HEK293T (cell line): ENCODE measurements at regions not wholly inside any gene's neighbourhood (a gene's known extent, or its start where the extent isn't known, plus 50 kb on each side); places are given as distances from the start of the nearest gene placed in this dataset.

ENCODE experiments used
- CTCF ChIA-PET: fragments of 350-600 bp; formaldehyde crosslinking; extraction: SDS; loops from one replicate; lab custom pipeline; 2021; ENCODE audit warnings: antibody characterized with exemption, inconsistent platforms; lab: Yijun Ruan, JAX
- POLR2A ChIA-PET: fragments of 350-600 bp; formaldehyde crosslinking; extraction: SDS; loops from one replicate; lab custom pipeline; 2020; ENCODE audit warnings: antibody characterized with exemption, inconsistent platforms; lab: Yijun Ruan, JAX
- DNase-seq: peaks from one replicate; pipeline ENCODE4 v3.0.0; 2012; ENCODE audit warnings: mixed read lengths; ENCODE audit errors: extremely low spot score
- ARNT ChIP-seq: fragments of 450-650 bp; IDR thresholded peaks from 2 replicates; pipeline ENCODE4 v1.6.1; 2017; ENCODE audit warnings: mild to moderate bottlenecking
- BHLHE40 ChIP-seq: fragments of 450-650 bp; IDR thresholded peaks from 2 replicates; pipeline ENCODE4 v1.6.1; 2016; ENCODE audit warnings: mild to moderate bottlenecking, moderate library complexity, borderline replicate concordance
- CTBP1 ChIP-seq: fragments of 450-650 bp; IDR thresholded peaks from 2 replicates; pipeline ENCODE4 v1.6.1; 2016; ENCODE audit warnings: borderline replicate concordance
- ELF4 ChIP-seq: fragments of 450-650 bp; IDR thresholded peaks from 2 replicates; pipeline ENCODE4 v1.6.1; 2017; ENCODE audit warnings: antibody characterized with exemption
- FOXA1 ChIP-seq: fragments of 450-650 bp; IDR thresholded peaks from 2 replicates; pipeline ENCODE4 v1.6.1; 2016; ENCODE audit warnings: mild to moderate bottlenecking
- FOXK2 ChIP-seq: fragments of 450-650 bp; IDR thresholded peaks from 2 replicates; pipeline ENCODE4 v1.6.1; 2016; ENCODE audit warnings: mild to moderate bottlenecking
- FOXM1 ChIP-seq: fragments of 450-650 bp; IDR thresholded peaks from 2 replicates; pipeline ENCODE4 v1.6.1; 2017; ENCODE audit warnings: mild to moderate bottlenecking, borderline replicate concordance
- HDGF ChIP-seq: fragments of 450-650 bp; IDR thresholded peaks from 2 replicates; pipeline ENCODE4 v1.6.1; 2017; ENCODE audit warnings: antibody characterized with exemption, borderline replicate concordance
- L3MBTL2 ChIP-seq: fragments of 450-650 bp; conservative IDR thresholded peaks from 2 replicates; pipeline ENCODE4 v1.6.1; 2016; ENCODE audit warnings: mild to moderate bottlenecking
- LEF1 ChIP-seq: fragments of 450-650 bp; IDR thresholded peaks from 2 replicates; pipeline ENCODE4 v1.6.1; 2017; ENCODE audit warnings: mild to moderate bottlenecking, borderline replicate concordance
- NFRKB ChIP-seq: fragments of 450-650 bp; IDR thresholded peaks from 2 replicates; pipeline ENCODE4 v1.6.1; 2016; ENCODE audit warnings: mild to moderate bottlenecking, moderate library complexity
- SP1 ChIP-seq: fragments of 450-650 bp; IDR thresholded peaks from 2 replicates; pipeline ENCODE4 v1.6.1; 2017
- SUZ12 ChIP-seq: fragments of 450-650 bp; IDR thresholded peaks from 2 replicates; pipeline ENCODE4 v1.6.1; 2016; ENCODE audit warnings: mild to moderate bottlenecking
- TARDBP ChIP-seq: fragments of 450-650 bp; IDR thresholded peaks from 2 replicates; pipeline ENCODE4 v1.6.1; 2016
- ZNF384 ChIP-seq: fragments of 450-650 bp; IDR thresholded peaks from 2 replicates; pipeline ENCODE4 v1.6.1; 2016
- TF ChIP-seq, protein P1 (sequence below): fragments of 450-650 bp; IDR thresholded peaks from 2 replicates; pipeline ENCODE4 v1.6.1; 2016

- ChIA-PET POLR2A (no interaction called here), CTCF (no interaction called here)
- DNase-seq, result no peak
- TF ChIP-seq ZNF384, result no peak
- no peak for TF ChIP-seq HDGF
- no peak for TF ChIP-seq CTBP1
- TF ChIP-seq FOXM1, result no peak
- TF ChIP-seq FOXK2, result no peak
- no peak for TF ChIP-seq FOXA1
- no peak for TF ChIP-seq LEF1
- TF ChIP-seq NFRKB, result no peak
- no peak for TF ChIP-seq ARNT
- TF ChIP-seq L3MBTL2, result no peak
- TF ChIP-seq TARDBP, result no peak
- no peak for TF ChIP-seq BHLHE40
- no peak for TF ChIP-seq ELF4
- TF ChIP-seq SP1, result no peak
- TF ChIP-seq, protein P1, sequence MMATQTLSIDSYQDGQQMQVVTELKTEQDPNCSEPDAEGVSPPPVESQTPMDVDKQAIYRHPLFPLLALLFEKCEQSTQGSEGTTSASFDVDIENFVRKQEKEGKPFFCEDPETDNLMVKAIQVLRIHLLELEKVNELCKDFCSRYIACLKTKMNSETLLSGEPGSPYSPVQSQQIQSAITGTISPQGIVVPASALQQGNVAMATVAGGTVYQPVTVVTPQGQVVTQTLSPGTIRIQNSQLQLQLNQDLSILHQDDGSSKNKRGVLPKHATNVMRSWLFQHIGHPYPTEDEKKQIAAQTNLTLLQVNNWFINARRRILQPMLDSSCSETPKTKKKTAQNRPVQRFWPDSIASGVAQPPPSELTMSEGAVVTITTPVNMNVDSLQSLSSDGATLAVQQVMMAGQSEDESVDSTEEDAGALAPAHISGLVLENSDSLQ, result no peak
- TF ChIP-seq SUZ12, result no peak
Measured at GRCh38 chr4:181083757-181084361, 1159.3 kb upstream of the TENM3 start.

DNA sequence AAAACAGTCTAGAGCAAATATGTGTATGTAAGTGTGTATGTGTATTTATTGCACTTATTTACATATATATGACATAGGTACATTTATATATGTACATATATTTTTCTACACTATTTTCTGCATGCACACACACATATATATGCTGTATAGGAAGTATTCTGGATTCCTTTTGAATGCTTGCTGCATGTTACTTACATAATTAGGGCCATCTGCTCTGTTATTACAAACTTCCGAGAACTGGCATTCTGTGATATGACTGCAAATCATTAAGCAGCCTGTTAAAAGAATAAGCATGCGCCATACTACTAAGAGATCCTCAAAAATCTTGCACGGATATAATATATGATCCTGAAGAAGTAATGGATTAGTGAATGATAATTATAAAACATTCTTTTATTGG is 1157.6 kb upstream of the TENM3 start:
- no peak for TF ChIP-seq ELF4
- TF ChIP-seq LEF1, result no peak
- TF ChIP-seq ZNF384, result no peak
- no peak for TF ChIP-seq ARNT
- no peak for TF ChIP-seq NFRKB
- CTCF ChIA-PET, result interaction anchor here (0.5 kb wide), 1 partner anchor 12 kb away, joined by 5 read pairs; no protein-coding TSS in a partner anchor
- POLR2A ChIA-PET, result no interaction called here
- no peak for DNase-seq

DNA sequence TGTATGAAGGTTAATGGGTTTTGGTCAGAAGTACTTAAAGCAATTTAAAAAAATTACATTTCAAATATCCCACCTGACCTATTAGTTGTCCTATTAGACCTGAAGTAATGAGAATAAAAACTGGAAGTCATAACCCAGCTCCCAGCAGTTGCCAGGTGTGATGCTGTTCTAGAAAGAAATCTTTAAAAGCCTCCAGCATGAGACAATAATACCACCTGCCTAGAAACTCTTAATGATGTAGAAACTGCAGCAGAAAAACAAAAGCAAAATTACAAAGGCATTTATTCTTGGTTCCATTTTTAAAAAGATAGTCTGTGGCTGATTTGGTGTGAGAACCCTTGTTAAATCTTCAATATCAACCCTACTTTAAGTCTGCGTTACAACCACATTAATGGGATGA is 1137.7 kb upstream of the TENM3 start:
- TF ChIP-seq FOXM1 (no peak), FOXK2 (no peak), L3MBTL2 (no peak), SUZ12 (no peak), ELF4 (no peak)
- no peak for DNase-seq
- CTCF ChIA-PET, result no interaction called here
- POLR2A ChIA-PET, result no interaction called here

GRCh38 chr4:181106398-181106797 is 1136.8 kb upstream of the TENM3 start:
- ChIA-PET POLR2A (no interaction called here), CTCF (interaction anchor here (0.6 kb wide), 1 partner anchor 133 kb away, joined by 4 read pairs; no protein-coding TSS in a partner anchor)
- TF ChIP-seq CTBP1 (no peak), ARNT (no peak), FOXM1 (no peak), ZNF384 (no peak), LEF1 (no peak), FOXK2 (no peak), L3MBTL2 (no peak)
- TF ChIP-seq, protein P1, result no peak
- no peak for DNase-seq

DNA sequence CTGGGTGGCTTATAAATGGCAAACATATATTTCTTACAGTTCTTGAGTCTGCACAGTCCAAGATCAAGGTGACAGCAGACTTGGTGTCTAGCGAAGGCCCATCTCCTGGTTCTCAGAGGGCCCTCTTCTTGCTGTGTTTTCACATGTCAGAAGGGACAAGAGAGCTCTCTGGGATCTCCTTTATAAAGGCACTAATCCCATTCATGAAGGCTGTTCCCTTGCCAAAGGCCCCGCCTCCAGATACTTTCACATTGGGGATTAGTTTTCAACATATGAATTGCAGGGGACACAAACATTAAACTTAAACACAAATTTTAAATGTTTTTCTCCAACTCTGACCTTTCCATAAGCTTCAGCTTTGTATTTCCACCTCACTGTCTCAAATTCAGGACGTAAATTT is 1135.0 kb upstream of the TENM3 start:
- no peak for TF ChIP-seq L3MBTL2
- TF ChIP-seq ZNF384, result no peak
- TF ChIP-seq TARDBP, result no peak
- no peak for TF ChIP-seq ARNT
- no peak for TF ChIP-seq FOXK2
- TF ChIP-seq, protein P1, result no peak
- TF ChIP-seq CTBP1, result no peak
- no peak for TF ChIP-seq SP1
- no peak for TF ChIP-seq BHLHE40
- TF ChIP-seq FOXA1, result no peak
- no peak for TF ChIP-seq NFRKB
- POLR2A ChIA-PET, result no interaction called here
- CTCF ChIA-PET, result no interaction called here
- DNase-seq, result no peak

- CTCF ChIA-PET, result interaction anchor here (1.1 kb wide), 1 partner anchor 10 kb away, joined by 3 read pairs; no protein-coding TSS in a partner anchor
- POLR2A ChIA-PET, result no interaction called here
Measured at GRCh38 chr4:181119186-181119585, 1124.0 kb upstream of the TENM3 start.

More at GRCh38 chr4:181119186-181119585, 1124.0 kb upstream of the TENM3 start:
- TF ChIP-seq, protein P1, result no peak
- TF ChIP-seq ZNF384 (no peak), SP1 (no peak), TARDBP (no peak), FOXM1 (no peak), BHLHE40 (no peak), CTBP1 (no peak), LEF1 (no peak), ARNT (no peak), HDGF (no peak), ELF4 (no peak), SUZ12 (no peak), L3MBTL2 (no peak), FOXA1 (no peak)
- DNase-seq, result no peak
